ENCODE measurements at regions not wholly inside any gene's neighbourhood (a gene's known extent, or its start where the extent isn't known, plus 50 kb on each side); places are given as distances from the start of the nearest gene placed in this dataset.

GRCh38 chr20:12682613-12683012 lies 326.2 kb upstream of the SPTLC3 start:
- Mint-ChIP-seq H3K27me3 (ENCODE audit: low read depth, unreplicated experiment) (no peaks in the 10 kb centered on the region), H3K36me3 (ENCODE audit: low read depth, unreplicated experiment) (no peaks in the 10 kb centered on the region), H3K4me1 (ENCODE audit: low read depth, unreplicated experiment) (no peaks in the 10 kb centered on the region), H3K27ac (ENCODE audit: unreplicated experiment) (no peak overlapping the region), H3K4me3 (ENCODE audit: unreplicated experiment) (no peak overlapping the region), H3K9me3 (ENCODE audit: unreplicated experiment) (peaks cover 2% of the 10 kb centered on the region)
- no peaks in the 10 kb centered on the region for H3K4me1 ChIP-seq (ENCODE audit: insufficient read depth, low read length)
- no peaks in the 10 kb centered on the region for H3K9me3 ChIP-seq (ENCODE audit: insufficient read depth, low read depth, low read length)
- H2AFZ ChIP-seq (ENCODE audit: low read depth, low read length): no peak overlapping the region
- DNase-seq (ENCODE audit: low read depth) (no peak), FAIRE-seq (no peak)
- no peaks in the 10 kb centered on the region for H3K79me2 ChIP-seq (ENCODE audit: insufficient read depth, low read length)
- H3K27me3 ChIP-seq (ENCODE audit: insufficient read depth, low read length): no peaks in the 10 kb centered on the region
- H3K27ac ChIP-seq (ENCODE audit: low read depth, low read length): no peak overlapping the region
- no peak overlapping the region for H3K4me3 ChIP-seq (ENCODE audit: insufficient read depth, low read depth, low read length)
- H3K4me2 ChIP-seq (ENCODE audit: low read length): no peak overlapping the region
- no peak overlapping the region for H3K9ac ChIP-seq (ENCODE audit: low read length)
- no peaks in the 10 kb centered on the region for H4K20me1 ChIP-seq (ENCODE audit: insufficient read depth, low read length)
- H3K36me3 ChIP-seq (ENCODE audit: insufficient read depth, low read length): no peaks in the 10 kb centered on the region
- TF ChIP-seq, protein P1, sequence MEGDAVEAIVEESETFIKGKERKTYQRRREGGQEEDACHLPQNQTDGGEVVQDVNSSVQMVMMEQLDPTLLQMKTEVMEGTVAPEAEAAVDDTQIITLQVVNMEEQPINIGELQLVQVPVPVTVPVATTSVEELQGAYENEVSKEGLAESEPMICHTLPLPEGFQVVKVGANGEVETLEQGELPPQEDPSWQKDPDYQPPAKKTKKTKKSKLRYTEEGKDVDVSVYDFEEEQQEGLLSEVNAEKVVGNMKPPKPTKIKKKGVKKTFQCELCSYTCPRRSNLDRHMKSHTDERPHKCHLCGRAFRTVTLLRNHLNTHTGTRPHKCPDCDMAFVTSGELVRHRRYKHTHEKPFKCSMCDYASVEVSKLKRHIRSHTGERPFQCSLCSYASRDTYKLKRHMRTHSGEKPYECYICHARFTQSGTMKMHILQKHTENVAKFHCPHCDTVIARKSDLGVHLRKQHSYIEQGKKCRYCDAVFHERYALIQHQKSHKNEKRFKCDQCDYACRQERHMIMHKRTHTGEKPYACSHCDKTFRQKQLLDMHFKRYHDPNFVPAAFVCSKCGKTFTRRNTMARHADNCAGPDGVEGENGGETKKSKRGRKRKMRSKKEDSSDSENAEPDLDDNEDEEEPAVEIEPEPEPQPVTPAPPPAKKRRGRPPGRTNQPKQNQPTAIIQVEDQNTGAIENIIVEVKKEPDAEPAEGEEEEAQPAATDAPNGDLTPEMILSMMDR (IDR thresholded peaks at IDR 0.05; ENCODE audit: insufficient read depth, low read depth, low read length): no peak
- no peak for TF ChIP-seq EZH2 (IDR thresholded peaks at IDR 0.05; ENCODE audit: insufficient read depth, low read length)

DNA sequence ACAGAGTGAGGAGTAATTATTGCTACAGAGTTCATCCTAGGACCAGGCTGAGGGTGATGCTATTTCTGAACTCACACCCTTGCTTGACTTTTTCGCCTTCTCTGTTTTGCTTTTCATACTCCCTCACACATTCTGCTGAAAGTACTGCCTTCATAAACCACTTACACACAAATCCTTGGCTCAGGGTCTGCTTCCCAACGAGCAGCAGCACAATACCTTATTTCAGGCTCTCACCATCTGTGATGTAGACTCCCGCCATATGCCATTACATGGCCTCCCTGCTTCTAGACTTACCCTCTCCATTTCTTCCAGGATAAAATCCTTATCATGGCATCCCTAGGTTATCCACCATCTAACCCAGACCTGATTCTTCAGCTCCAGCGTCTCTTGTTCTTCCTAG lies 321.3 kb upstream of the SPTLC3 start:
- Histone ChIP-seq H3K27ac (ENCODE audit: low read depth, low read length) (no peak overlapping the region), H3K36me3 (ENCODE audit: insufficient read depth, low read length) (no peaks in the 10 kb centered on the region), H3K4me1 (ENCODE audit: insufficient read depth, low read length) (no peaks in the 10 kb centered on the region), H3K9me3 (ENCODE audit: insufficient read depth, low read depth, low read length) (no peaks in the 10 kb centered on the region), H3K9ac (ENCODE audit: low read length) (no peak overlapping the region), H4K20me1 (ENCODE audit: insufficient read depth, low read length) (no peaks in the 10 kb centered on the region), H3K4me2 (ENCODE audit: low read length) (no peak overlapping the region), H3K79me2 (ENCODE audit: insufficient read depth, low read length) (no peaks in the 10 kb centered on the region), H2AFZ (ENCODE audit: low read depth, low read length) (no peak overlapping the region), H3K4me3 (ENCODE audit: insufficient read depth, low read depth, low read length) (no peak overlapping the region), H3K27me3 (ENCODE audit: insufficient read depth, low read length) (no peaks in the 10 kb centered on the region)
- DNase-seq (ENCODE audit: low read depth) (no peak), FAIRE-seq (no peak)
- Mint-ChIP-seq H3K9me3 (ENCODE audit: unreplicated experiment) (peaks cover 1% of the 10 kb centered on the region), H3K27ac (ENCODE audit: unreplicated experiment) (no peak overlapping the region), H3K4me1 (ENCODE audit: low read depth, unreplicated experiment) (no peaks in the 10 kb centered on the region), H3K4me3 (ENCODE audit: unreplicated experiment) (no peak overlapping the region), H3K36me3 (ENCODE audit: low read depth, unreplicated experiment) (no peaks in the 10 kb centered on the region), H3K27me3 (ENCODE audit: low read depth, unreplicated experiment) (no peaks in the 10 kb centered on the region)
- TF ChIP-seq, protein P1 (IDR thresholded peaks at IDR 0.05; ENCODE audit: insufficient read depth, low read depth, low read length): no peak
- no peak for TF ChIP-seq EZH2 (IDR thresholded peaks at IDR 0.05; ENCODE audit: insufficient read depth, low read length)

- no peak overlapping the region for H3K4me3 Mint-ChIP-seq (ENCODE audit: unreplicated experiment)
- H3K4me1 ChIP-seq (ENCODE audit: insufficient read depth, low read length): no peaks in the 10 kb centered on the region
- no peaks in the 10 kb centered on the region for H3K79me2 ChIP-seq (ENCODE audit: insufficient read depth, low read length)
- no peaks in the 10 kb centered on the region for H4K20me1 ChIP-seq (ENCODE audit: insufficient read depth, low read length)
- H3K27me3 ChIP-seq (ENCODE audit: insufficient read depth, low read length): no peaks in the 10 kb centered on the region
- H3K4me2 ChIP-seq (ENCODE audit: low read length): no peak overlapping the region
- no peaks in the 10 kb centered on the region for H3K36me3 Mint-ChIP-seq (ENCODE audit: low read depth, unreplicated experiment)
- no peak overlapping the region for H3K9ac ChIP-seq (ENCODE audit: low read length)
- H3K27me3 Mint-ChIP-seq (ENCODE audit: low read depth, unreplicated experiment): no peaks in the 10 kb centered on the region
- no peaks in the 10 kb centered on the region for H3K4me1 Mint-ChIP-seq (ENCODE audit: low read depth, unreplicated experiment)
- H3K27ac Mint-ChIP-seq (ENCODE audit: unreplicated experiment): no peak overlapping the region
- no peak overlapping the region for H3K4me3 ChIP-seq (ENCODE audit: insufficient read depth, low read depth, low read length)
- H3K9me3 Mint-ChIP-seq (ENCODE audit: unreplicated experiment): no peaks in the 10 kb centered on the region
- no peak for FAIRE-seq
- DNase-seq (ENCODE audit: low read depth): no peak
- H3K9me3 ChIP-seq (ENCODE audit: insufficient read depth, low read depth, low read length): no peaks in the 10 kb centered on the region
- no peak for TF ChIP-seq EZH2 (IDR thresholded peaks at IDR 0.05; ENCODE audit: insufficient read depth, low read length)
- TF ChIP-seq, protein P1 (IDR thresholded peaks at IDR 0.05; ENCODE audit: insufficient read depth, low read depth, low read length): no peak
- no peak overlapping the region for H3K27ac ChIP-seq (ENCODE audit: low read depth, low read length)
- H3K36me3 ChIP-seq (ENCODE audit: insufficient read depth, low read length): no peaks in the 10 kb centered on the region
- H2AFZ ChIP-seq (ENCODE audit: low read depth, low read length): no peak overlapping the region
Measured at GRCh38 chr20:12695937-12696336, 312.8 kb upstream of the SPTLC3 start.
